Prostate gland (tissue), 2 donors: ENCODE measurements at regions not wholly inside any gene's neighbourhood (a gene's known extent, or its start where the extent isn't known, plus 50 kb on each side); places are given as distances from the start of the nearest gene placed in this dataset.

Source experiments
- DNase-seq: peaks from one replicate; pipeline ENCODE4 v3.0.0-alpha.2; 2019; ENCODE audit warnings: low spot score
- H3K27ac ChIP-seq, 2 donors: fragments of 200-600 bp; sonication (generic); 2 replicates each; pipeline ENCODE4 v1.5.1; 2017 to 2019
- H3K27me3 ChIP-seq: fragments of 200-600 bp; sonication (generic); replicated peaks from 2 replicates; pipeline ENCODE4 v1.5.1; 2019; ENCODE audit not compliant: insufficient read depth
- H3K36me3 ChIP-seq, 2 donors: fragments of 200-600 bp; sonication (generic); 1 replicate in 1 of 2; 2 replicates in 1 of 2; pipeline versions ENCODE4 v1.5.1 to v1.8.1; 2017 to 2019
- H3K4me1 ChIP-seq: fragments of 200-600 bp; sonication (generic); replicated peaks from 2 replicates; pipeline ENCODE4 v1.5.1; 2019
- H3K4me3 ChIP-seq, 2 donors: fragments of 200-600 bp; sonication (generic); 2 replicates each; pipeline ENCODE4 v1.5.1; 2017 to 2019
- H3K9me3 ChIP-seq: fragments of 200-600 bp; sonication (generic); 2 replicates; pipeline ENCODE4 v1.5.1; 2017
- CTCF ChIP-seq, 4 experiments: fragments of 200-600 bp in 2 of 4; fragments of 450-650 bp in 2 of 4; sonication (generic) in 2 of 4; IDR thresholded peaks; 1 replicate in 3 of 4; 2 replicates in 1 of 4; pipeline ENCODE4 v1.5.1; 2016 to 2019; ENCODE audit warnings: antibody characterized with exemption in 4 of 4, mild to moderate bottlenecking in 2 of 4, moderate library complexity in 2 of 4
- POLR2A ChIP-seq: fragments of 450-650 bp; IDR thresholded peaks from one replicate; pipeline ENCODE4 v1.6.1; 2016; ENCODE audit warnings: antibody characterized with exemption, mild to moderate bottlenecking
- POLR2AphosphoS5 ChIP-seq: sonication (generic); formaldehyde crosslinking; IDR thresholded peaks from one replicate; pipeline ENCODE4 v1.6.1; 2017; ENCODE audit warnings: antibody characterized with exemption
- WGBS: methylation state at CpG from one replicate; pipeline ENCODE4 v1.1.5; 2018; 5-methylcytosine and 5-hydroxymethylcytosine counted together
- intact Hi-C: fragments of 100-400 bp; cut with DNase I; formaldehyde crosslinking; loops from one replicate; pipeline ENCODE4 v1.14.2; 2022

- DNase-seq: no peak
- Histone ChIP-seq H3K36me3 (no peaks in the 10 kb centered on the region), H3K27me3 (no peaks in the 10 kb centered on the region), H3K9me3 (no peaks in the 10 kb centered on the region), H3K27ac (no peak overlapping the region), H3K4me3 (no peak overlapping the region), H3K4me1 (no peaks in the 10 kb centered on the region)
- TF ChIP-seq POLR2A (no peak), CTCF (IDR thresholded peaks at IDR 0.05) (no peak), POLR2AphosphoS5 (no peak)
- 89% methylated on average over 9 of the region's 9 CpGs for WGBS
- intact Hi-C loops: no loop called here
Measured at GRCh38 chr2:4047961-4048891, 344.9 kb downstream of the DCDC2C start.

- no peak for DNase-seq
- H3K4me1 ChIP-seq: no peaks in the 10 kb centered on the region
- no peak overlapping the region for H3K27ac ChIP-seq
- 93% methylated on average over 3 of the region's 3 CpGs for WGBS
- no peak overlapping the region for H3K4me3 ChIP-seq
- TF ChIP-seq POLR2AphosphoS5 (no peak), CTCF (IDR thresholded peaks at IDR 0.05) (no peak), POLR2A (no peak)
- H3K9me3 ChIP-seq: no peaks in the 10 kb centered on the region
- H3K27me3 ChIP-seq: no peaks in the 10 kb centered on the region
- H3K36me3 ChIP-seq: no peaks in the 10 kb centered on the region
- intact Hi-C loops: no loop called here
Measured at GRCh38 chr2:4049463-4049862, 346.1 kb downstream of the DCDC2C start.

- Histone ChIP-seq H3K9me3 (no peaks in the 10 kb centered on the region), H3K4me1 (no peaks in the 10 kb centered on the region), H3K27me3 (no peaks in the 10 kb centered on the region), H3K4me3 (no peak overlapping the region), H3K36me3 (no peaks in the 10 kb centered on the region), H3K27ac (no peak overlapping the region)
- WGBS: 61% methylated on average over 7 of the region's 7 CpGs
- no peak for DNase-seq
- intact Hi-C loops: no loop called here
- no peak for TF ChIP-seq POLR2AphosphoS5
Measured at GRCh38 chr2:4053769-4054493, 350.6 kb downstream of the DCDC2C start.

GRCh38 chr2:4066217-4066616 is 362.8 kb downstream of the DCDC2C start:
- intact Hi-C loops: no loop called here
- no peaks in the 10 kb centered on the region for H3K9me3 ChIP-seq
- WGBS: 73% methylated on average over 4 of the region's 4 CpGs

More at GRCh38 chr2:4066217-4066616, 362.8 kb downstream of the DCDC2C start:
- no peak for TF ChIP-seq CTCF (IDR thresholded peaks at IDR 0.05)
- TF ChIP-seq POLR2A: no peak
- no peak for TF ChIP-seq POLR2AphosphoS5
- DNase-seq: no peak
- H3K4me1 ChIP-seq: no peaks in the 10 kb centered on the region
- H3K27me3 ChIP-seq: no peaks in the 10 kb centered on the region
- H3K36me3 ChIP-seq: no peaks in the 10 kb centered on the region
- H3K4me3 ChIP-seq: no peak overlapping the region
- no peak overlapping the region for H3K27ac ChIP-seq
